SJSA1 (cell line): ENCODE measurements at regions not wholly inside any gene's neighbourhood (a gene's known extent, or its start where the extent isn't known, plus 50 kb on each side); places are given as distances from the start of the nearest gene placed in this dataset.

Experiments
- DNase-seq, 2 experiments: peaks; one replicate each; pipeline ENCODE4 v3.0.0-alpha.2; 2015 to 2020; ENCODE audit warnings: low spot score in 2 of 2, low read depth in 1 of 2
- H3K27ac ChIP-seq: fragments of 250-450 bp; sonication (Bioruptor Pico); 2 replicates; pipeline ENCODE4 v1.5.1; 2020; ENCODE audit warnings: mild to moderate bottlenecking, moderate library complexity
- H3K27me3 ChIP-seq: fragments of 250-450 bp; sonication (Bioruptor Pico); replicated peaks from 2 replicates; pipeline ENCODE4 v1.5.1; 2020; ENCODE audit warnings: mild to moderate bottlenecking, moderate library complexity
- H3K36me3 ChIP-seq: fragments of 250-450 bp; sonication (Bioruptor Pico); 2 replicates; pipeline ENCODE4 v1.5.1; 2020; ENCODE audit warnings: mild to moderate bottlenecking
- H3K4me1 ChIP-seq: fragments of 250-450 bp; sonication (Bioruptor Pico); replicated peaks from 2 replicates; pipeline ENCODE4 v1.6.1; 2021; ENCODE audit warnings: mild to moderate bottlenecking
- H3K4me3 ChIP-seq: fragments of 250-450 bp; sonication (Bioruptor Pico); 2 replicates; pipeline ENCODE4 v1.5.1; 2020; ENCODE audit warnings: mild to moderate bottlenecking
- H3K9me3 ChIP-seq: fragments of 250-450 bp; sonication (Bioruptor Pico); replicated peaks from 2 replicates; pipeline ENCODE4 v1.5.1; 2020; ENCODE audit warnings: mild to moderate bottlenecking

- no peak for DNase-seq
- Histone ChIP-seq H3K4me3 (no peak overlapping the region), H3K27me3 (no peaks in the 10 kb centered on the region), H3K27ac (no peak overlapping the region), H3K36me3 (peaks cover 13% of the 10 kb centered on the region; the same call in 1 of the 2 replicates), H3K9me3 (peaks cover 11% of the 10 kb centered on the region), H3K4me1 (no peaks in the 10 kb centered on the region; the same call in 1 of the 2 replicates)
These were observed 119.7 kb upstream of the NUDT6 start for GRCh38 chr4:123042095-123042494.

- no peak overlapping the region for H3K27ac ChIP-seq
- no peak for DNase-seq
These were observed 120.6 kb upstream of the NUDT6 start for GRCh38 chr4:123043013-123043412.

GRCh38 chr4:123043793-123044425, 121.5 kb upstream of the NUDT6 start:
- Histone ChIP-seq H3K4me1 (no peaks in the 10 kb centered on the region), H3K9me3 (peaks cover 11% of the 10 kb centered on the region), H3K36me3 (peaks cover 13% of the 10 kb centered on the region; the same call in 1 of the 2 replicates), H3K27ac (no peak overlapping the region), H3K27me3 (no peaks in the 10 kb centered on the region), H3K4me3 (no peak overlapping the region)
- no peak for DNase-seq

More at GRCh38 chr4:123043013-123043412, 120.6 kb upstream of the NUDT6 start:
- Histone ChIP-seq H3K9me3 (peaks cover 11% of the 10 kb centered on the region), H3K4me3 (no peak overlapping the region), H3K4me1 (no peaks in the 10 kb centered on the region; the same call in 1 of the 2 replicates), H3K36me3 (peaks cover 13% of the 10 kb centered on the region; the same call in 1 of the 2 replicates), H3K27me3 (no peaks in the 10 kb centered on the region)

GRCh38 chr4:123046096-123046495, 123.7 kb upstream of the NUDT6 start:
- H3K4me3 ChIP-seq, result no peak overlapping the region
- no peak for DNase-seq
- H3K27ac ChIP-seq, result no peak overlapping the region
- peaks cover 13% of the 10 kb centered on the region; the same call in 1 of the 2 replicates for H3K36me3 ChIP-seq
- no peaks in the 10 kb centered on the region for H3K4me1 ChIP-seq
- peaks cover 11% of the 10 kb centered on the region for H3K9me3 ChIP-seq
- no peaks in the 10 kb centered on the region for H3K27me3 ChIP-seq

GRCh38 chr4:123050018-123050417, 127.6 kb upstream of the NUDT6 start:
- Histone ChIP-seq H3K27me3 (no peaks in the 10 kb centered on the region), H3K4me1 (no peaks in the 10 kb centered on the region), H3K27ac (no peak overlapping the region), H3K4me3 (no peak overlapping the region), H3K9me3 (no peaks in the 10 kb centered on the region; the same call in 1 of the 2 replicates), H3K36me3 (peaks cover 7% of the 10 kb centered on the region; the same call in 1 of the 2 replicates)
- DNase-seq, result no peak

GRCh38 chr4:123052007-123052406, 129.6 kb upstream of the NUDT6 start:
- H3K27me3 ChIP-seq, result no peaks in the 10 kb centered on the region
- DNase-seq, result no peak
- H3K27ac ChIP-seq, result no peak overlapping the region

GRCh38 chr4:123055943-123056342, 133.5 kb upstream of the NUDT6 start:
- H3K4me1 ChIP-seq, result peaks cover 9% of the 10 kb centered on the region
- no peaks in the 10 kb centered on the region for H3K27me3 ChIP-seq
- H3K27ac ChIP-seq, result no peak overlapping the region
- no peak overlapping the region for H3K4me3 ChIP-seq
- peaks cover 8% of the 10 kb centered on the region for H3K36me3 ChIP-seq
- DNase-seq, result peak in 1 of 2 experiments; percentile 14
- H3K9me3 ChIP-seq, result no peaks in the 10 kb centered on the region

More at GRCh38 chr4:123052007-123052406, 129.6 kb upstream of the NUDT6 start:
- no peak overlapping the region for H3K4me3 ChIP-seq
- H3K4me1 ChIP-seq, result peaks cover 9% of the 10 kb centered on the region
- peaks cover 4% of the 10 kb centered on the region; the same call in 1 of the 2 replicates for H3K36me3 ChIP-seq
- no peaks in the 10 kb centered on the region; the same call in 1 of the 2 replicates for H3K9me3 ChIP-seq

- Histone ChIP-seq H3K27ac (no peak overlapping the region), H3K27me3 (no peaks in the 10 kb centered on the region), H3K36me3 (peaks cover 11% of the 10 kb centered on the region; the same call in 1 of the 2 replicates), H3K4me1 (peaks cover 9% of the 10 kb centered on the region), H3K9me3 (no peaks in the 10 kb centered on the region), H3K4me3 (no peak overlapping the region)
- DNase-seq, result no peak
These were observed 137.8 kb upstream of the NUDT6 start for GRCh38 chr4:123060039-123060770.

- no peaks in the 10 kb centered on the region for H3K4me1 ChIP-seq
- H3K27me3 ChIP-seq, result no peaks in the 10 kb centered on the region
- peaks cover 6% of the 10 kb centered on the region; the same call in 1 of the 2 replicates for H3K36me3 ChIP-seq
- no peak overlapping the region for H3K27ac ChIP-seq
- no peak overlapping the region for H3K4me3 ChIP-seq
- no peak for DNase-seq
- no peaks in the 10 kb centered on the region for H3K9me3 ChIP-seq
These were observed 142.0 kb upstream of the NUDT6 start for GRCh38 chr4:123064390-123064789.

- no peak for DNase-seq
- Histone ChIP-seq H3K4me3 (no peak overlapping the region), H3K36me3 (peaks cover 6% of the 10 kb centered on the region; the same call in 1 of the 2 replicates)
These were observed 145.7 kb upstream of the NUDT6 start for GRCh38 chr4:123068081-123068480.

GRCh38 chr4:123072060-123072459, 149.7 kb upstream of the NUDT6 start:
- DNase-seq, result no peak
- Histone ChIP-seq H3K9me3 (no peaks in the 10 kb centered on the region), H3K4me3 (no peak overlapping the region), H3K27ac (no peak overlapping the region), H3K36me3 (no peaks in the 10 kb centered on the region), H3K4me1 (no peaks in the 10 kb centered on the region), H3K27me3 (no peaks in the 10 kb centered on the region)

More at GRCh38 chr4:123068081-123068480, 145.7 kb upstream of the NUDT6 start:
- Histone ChIP-seq H3K9me3 (no peaks in the 10 kb centered on the region), H3K27me3 (no peaks in the 10 kb centered on the region), H3K27ac (no peak overlapping the region), H3K4me1 (no peaks in the 10 kb centered on the region)

GRCh38 chr4:123073650-123074049, 151.3 kb upstream of the NUDT6 start:
- H3K27ac ChIP-seq, result no peak overlapping the region

GRCh38 chr4:123077330-123077729, 154.9 kb upstream of the NUDT6 start:
- Histone ChIP-seq H3K27ac (no peak overlapping the region), H3K27me3 (no peaks in the 10 kb centered on the region), H3K36me3 (no peaks in the 10 kb centered on the region; the same call in 1 of the 2 replicates), H3K4me1 (no peaks in the 10 kb centered on the region), H3K9me3 (no peaks in the 10 kb centered on the region), H3K4me3 (no peak overlapping the region)
- DNase-seq, result no peak

More at GRCh38 chr4:123073650-123074049, 151.3 kb upstream of the NUDT6 start:
- no peaks in the 10 kb centered on the region for H3K27me3 ChIP-seq
- no peaks in the 10 kb centered on the region for H3K4me1 ChIP-seq
- no peak overlapping the region for H3K4me3 ChIP-seq
- DNase-seq, result no peak
- H3K36me3 ChIP-seq, result no peaks in the 10 kb centered on the region
- H3K9me3 ChIP-seq, result no peaks in the 10 kb centered on the region

GRCh38 chr4:123081971-123082370, 159.6 kb upstream of the NUDT6 start:
- no peak for DNase-seq
- H3K4me3 ChIP-seq, result no peak overlapping the region
- no peaks in the 10 kb centered on the region; the same call in 1 of the 2 replicates for H3K36me3 ChIP-seq
- H3K4me1 ChIP-seq, result no peaks in the 10 kb centered on the region
- H3K27me3 ChIP-seq, result no peaks in the 10 kb centered on the region
- H3K27ac ChIP-seq, result no peak overlapping the region
- no peaks in the 10 kb centered on the region for H3K9me3 ChIP-seq
